ENCODE measurements at regions not wholly inside any gene's neighbourhood (a gene's known extent, or its start where the extent isn't known, plus 50 kb on each side); places are given as distances from the start of the nearest gene placed in this dataset.

DNA sequence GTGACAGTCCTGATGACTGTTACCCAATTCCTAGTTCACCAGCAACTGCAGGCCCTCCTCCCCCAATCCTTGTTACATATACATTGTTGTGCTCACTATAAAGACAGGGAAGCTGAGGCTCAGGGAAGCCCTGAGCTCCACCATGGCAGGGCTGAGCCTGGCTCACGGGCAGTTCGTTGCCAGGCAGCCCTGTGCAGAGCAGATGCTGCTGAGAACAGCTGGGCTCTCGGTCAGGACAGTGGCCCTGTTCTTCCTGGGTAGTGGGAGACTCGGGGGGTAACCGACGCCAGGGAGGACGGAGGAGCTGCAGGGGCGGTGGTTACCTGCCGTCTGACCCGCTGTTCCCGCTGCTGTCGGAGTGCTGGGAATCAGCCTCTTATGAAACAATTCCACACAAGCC is 80.9 kb upstream of the ZNF469 start:
- TF ChIP-seq, protein P1, sequence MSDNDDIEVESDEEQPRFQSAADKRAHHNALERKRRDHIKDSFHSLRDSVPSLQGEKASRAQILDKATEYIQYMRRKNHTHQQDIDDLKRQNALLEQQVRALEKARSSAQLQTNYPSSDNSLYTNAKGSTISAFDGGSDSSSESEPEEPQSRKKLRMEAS (IDR thresholded peaks at IDR 0.05): no peak
- no peak for TF ChIP-seq YY1 (IDR thresholded peaks at IDR 0.05; ENCODE audit: low read depth)
- no peak for TF ChIP-seq NFIC (IDR thresholded peaks at IDR 0.05)
- no peak for TF ChIP-seq EP300 (IDR thresholded peaks at IDR 0.05; ENCODE audit: borderline replicate concordance)
- no peak for TF ChIP-seq ZBTB7A (IDR thresholded peaks at IDR 0.05; ENCODE audit: low read depth)
- TF ChIP-seq, protein P2, sequence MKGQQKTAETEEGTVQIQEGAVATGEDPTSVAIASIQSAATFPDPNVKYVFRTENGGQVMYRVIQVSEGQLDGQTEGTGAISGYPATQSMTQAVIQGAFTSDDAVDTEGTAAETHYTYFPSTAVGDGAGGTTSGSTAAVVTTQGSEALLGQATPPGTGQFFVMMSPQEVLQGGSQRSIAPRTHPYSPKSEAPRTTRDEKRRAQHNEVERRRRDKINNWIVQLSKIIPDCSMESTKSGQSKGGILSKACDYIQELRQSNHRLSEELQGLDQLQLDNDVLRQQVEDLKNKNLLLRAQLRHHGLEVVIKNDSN (IDR thresholded peaks at IDR 0.05): no peak

DNA sequence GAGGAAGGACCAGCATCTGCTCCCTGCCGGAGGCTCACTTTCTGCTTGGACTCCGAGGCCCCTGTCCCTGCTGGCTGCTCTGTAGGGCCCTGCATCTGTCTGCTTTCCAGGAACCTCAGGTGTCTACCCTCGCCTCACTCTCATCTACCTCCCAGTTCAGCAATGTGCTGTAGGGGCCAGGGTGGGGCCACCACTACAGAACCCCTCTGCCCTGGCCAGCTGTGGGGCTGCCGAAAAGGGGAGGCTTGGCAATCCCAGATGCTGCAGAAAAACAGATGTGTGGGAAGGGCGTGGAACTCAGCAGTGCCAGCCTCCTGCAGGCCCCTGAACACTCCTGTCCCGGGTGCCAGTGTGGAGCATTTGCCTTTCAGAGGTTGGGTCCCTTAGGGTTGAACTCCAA is 80.1 kb upstream of the ZNF469 start:
- TF ChIP-seq, protein P2 (IDR thresholded peaks at IDR 0.05): no peak
- TF ChIP-seq TAF1 (IDR thresholded peaks at IDR 0.05; ENCODE audit: low read depth): no peak
- no peak for TF ChIP-seq ZBTB7A (IDR thresholded peaks at IDR 0.05; ENCODE audit: low read depth)
- no peak for TF ChIP-seq YY1 (IDR thresholded peaks at IDR 0.05; ENCODE audit: low read depth)
- no peak for TF ChIP-seq TCF12 (IDR thresholded peaks at IDR 0.05; ENCODE audit: low read depth)
- TF ChIP-seq, protein P1 (IDR thresholded peaks at IDR 0.05): no peak
- TF ChIP-seq RAD21 (IDR thresholded peaks at IDR 0.05; ENCODE audit: low read depth): no peak
- TF ChIP-seq EP300 (IDR thresholded peaks at IDR 0.05; ENCODE audit: borderline replicate concordance): no peak
- no peak for TF ChIP-seq CREB1 (IDR thresholded peaks at IDR 0.05; ENCODE audit: low read depth)
- no peak for TF ChIP-seq EGR1 (IDR thresholded peaks at IDR 0.05)
- no peak for TF ChIP-seq NFIC (IDR thresholded peaks at IDR 0.05)
- no peak for TF ChIP-seq FOXM1 (IDR thresholded peaks at IDR 0.05; ENCODE audit: borderline replicate concordance, low read depth)
- TF ChIP-seq TEAD4 (IDR thresholded peaks at IDR 0.05): no peak
- TF ChIP-seq, protein P3, sequence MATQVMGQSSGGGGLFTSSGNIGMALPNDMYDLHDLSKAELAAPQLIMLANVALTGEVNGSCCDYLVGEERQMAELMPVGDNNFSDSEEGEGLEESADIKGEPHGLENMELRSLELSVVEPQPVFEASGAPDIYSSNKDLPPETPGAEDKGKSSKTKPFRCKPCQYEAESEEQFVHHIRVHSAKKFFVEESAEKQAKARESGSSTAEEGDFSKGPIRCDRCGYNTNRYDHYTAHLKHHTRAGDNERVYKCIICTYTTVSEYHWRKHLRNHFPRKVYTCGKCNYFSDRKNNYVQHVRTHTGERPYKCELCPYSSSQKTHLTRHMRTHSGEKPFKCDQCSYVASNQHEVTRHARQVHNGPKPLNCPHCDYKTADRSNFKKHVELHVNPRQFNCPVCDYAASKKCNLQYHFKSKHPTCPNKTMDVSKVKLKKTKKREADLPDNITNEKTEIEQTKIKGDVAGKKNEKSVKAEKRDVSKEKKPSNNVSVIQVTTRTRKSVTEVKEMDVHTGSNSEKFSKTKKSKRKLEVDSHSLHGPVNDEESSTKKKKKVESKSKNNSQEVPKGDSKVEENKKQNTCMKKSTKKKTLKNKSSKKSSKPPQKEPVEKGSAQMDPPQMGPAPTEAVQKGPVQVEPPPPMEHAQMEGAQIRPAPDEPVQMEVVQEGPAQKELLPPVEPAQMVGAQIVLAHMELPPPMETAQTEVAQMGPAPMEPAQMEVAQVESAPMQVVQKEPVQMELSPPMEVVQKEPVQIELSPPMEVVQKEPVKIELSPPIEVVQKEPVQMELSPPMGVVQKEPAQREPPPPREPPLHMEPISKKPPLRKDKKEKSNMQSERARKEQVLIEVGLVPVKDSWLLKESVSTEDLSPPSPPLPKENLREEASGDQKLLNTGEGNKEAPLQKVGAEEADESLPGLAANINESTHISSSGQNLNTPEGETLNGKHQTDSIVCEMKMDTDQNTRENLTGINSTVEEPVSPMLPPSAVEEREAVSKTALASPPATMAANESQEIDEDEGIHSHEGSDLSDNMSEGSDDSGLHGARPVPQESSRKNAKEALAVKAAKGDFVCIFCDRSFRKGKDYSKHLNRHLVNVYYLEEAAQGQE (IDR thresholded peaks at IDR 0.05; ENCODE audit: low read depth): no peak
- TF ChIP-seq CEBPB (IDR thresholded peaks at IDR 0.05): no peak

DNA sequence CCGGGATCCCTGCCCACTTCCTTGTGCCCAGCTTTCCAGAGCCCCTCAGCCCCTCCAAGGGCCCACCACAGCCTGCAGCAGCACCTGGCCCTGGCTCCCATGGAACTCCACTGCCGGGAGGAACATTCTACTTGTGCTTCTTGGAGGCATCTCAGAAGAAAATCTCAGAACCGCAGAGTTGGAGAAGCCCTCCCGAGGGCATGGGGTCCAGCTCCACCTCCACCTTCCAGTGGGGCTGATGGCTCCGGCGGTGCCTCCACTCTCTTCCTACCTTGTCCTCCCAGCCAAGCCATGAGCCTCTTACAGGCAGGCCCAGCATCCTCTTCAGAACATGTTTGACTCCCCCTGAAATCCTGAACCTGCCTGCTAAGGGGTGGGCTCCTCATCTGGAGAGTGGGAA is 79.4 kb upstream of the ZNF469 start:
- TF ChIP-seq EP300 (IDR thresholded peaks at IDR 0.05; ENCODE audit: borderline replicate concordance) (no peak), NFIC (IDR thresholded peaks at IDR 0.05) (no peak), FOXM1 (IDR thresholded peaks at IDR 0.05; ENCODE audit: borderline replicate concordance, low read depth) (no peak), ZBTB7A (IDR thresholded peaks at IDR 0.05; ENCODE audit: low read depth) (no peak), TEAD4 (IDR thresholded peaks at IDR 0.05) (no peak), CEBPB (IDR thresholded peaks at IDR 0.05) (no peak), TAF1 (IDR thresholded peaks at IDR 0.05; ENCODE audit: low read depth) (no peak), CREB1 (IDR thresholded peaks at IDR 0.05; ENCODE audit: low read depth) (no peak), RAD21 (IDR thresholded peaks at IDR 0.05; ENCODE audit: low read depth) (no peak), EGR1 (IDR thresholded peaks at IDR 0.05) (no peak), YY1 (IDR thresholded peaks at IDR 0.05; ENCODE audit: low read depth) (no peak), TCF12 (IDR thresholded peaks at IDR 0.05; ENCODE audit: low read depth) (no peak)
- TF ChIP-seq, protein P3 (IDR thresholded peaks at IDR 0.05; ENCODE audit: low read depth): no peak
- TF ChIP-seq, protein P2 (IDR thresholded peaks at IDR 0.05): no peak
- TF ChIP-seq, protein P1 (IDR thresholded peaks at IDR 0.05): no peak

DNA sequence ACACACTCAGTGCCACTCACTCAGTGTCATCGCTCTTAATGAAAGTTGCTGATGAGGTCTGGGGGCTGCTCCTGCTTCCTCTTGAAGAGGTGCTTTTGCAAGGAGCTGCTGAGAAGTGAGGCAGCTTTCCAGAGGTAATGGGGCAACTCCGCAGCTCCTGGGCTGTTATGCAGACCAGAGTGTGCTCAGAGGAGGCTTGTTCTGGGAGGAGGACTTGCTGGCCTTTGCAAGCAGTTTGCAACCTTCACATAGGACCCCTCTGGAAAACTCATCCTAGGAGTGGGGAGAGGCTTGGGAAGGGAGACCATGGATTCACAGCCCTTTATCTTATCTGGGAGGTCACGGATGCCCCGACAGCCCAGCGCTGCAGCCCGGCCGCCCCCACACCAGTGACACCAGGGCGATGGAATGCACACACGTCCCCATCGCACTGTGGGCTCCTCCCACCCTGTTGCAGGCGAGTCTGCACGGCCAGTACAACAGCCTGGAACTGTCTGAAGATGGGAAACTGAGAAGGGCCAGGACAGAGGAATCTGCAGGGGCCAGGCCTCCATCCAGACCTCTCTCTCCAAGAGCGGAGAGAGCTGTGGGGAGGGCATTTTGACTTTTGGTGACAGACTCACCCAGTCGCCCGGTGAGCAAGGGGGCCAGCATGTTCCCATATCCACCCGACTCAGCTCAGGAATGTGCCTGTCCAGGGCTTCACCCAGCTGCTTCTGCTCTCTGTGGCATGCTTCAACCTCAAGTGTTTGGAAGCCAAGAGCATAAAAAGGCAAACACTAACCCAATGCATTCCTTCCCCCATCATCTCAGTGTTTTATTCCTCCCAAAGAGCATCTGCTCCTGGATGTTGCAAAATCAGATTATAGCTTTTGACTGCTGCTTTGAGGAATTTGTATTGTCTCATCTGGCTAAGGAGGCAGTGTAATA is 78.6 kb upstream of the ZNF469 start:
- peak; percentile 51; the same call in 1 of the 2 replicates for TF ChIP-seq EGR1 (IDR thresholded peaks at IDR 0.05)
- no peak for TF ChIP-seq RAD21 (IDR thresholded peaks at IDR 0.05; ENCODE audit: low read depth)
- TF ChIP-seq, protein P1 (IDR thresholded peaks at IDR 0.05): no peak
- no peak for TF ChIP-seq YY1 (IDR thresholded peaks at IDR 0.05; ENCODE audit: low read depth)
- TF ChIP-seq, protein P2 (IDR thresholded peaks at IDR 0.05): no peak

Measured in Ishikawa (cell line).